ENCODE measurements at regions not wholly inside any gene's neighbourhood (a gene's known extent, or its start where the extent isn't known, plus 50 kb on each side); places are given as distances from the start of the nearest gene placed in this dataset.
A peak's percentile ranks its signal among the peaks of the same experiment; 100 is the strongest.

DNA sequence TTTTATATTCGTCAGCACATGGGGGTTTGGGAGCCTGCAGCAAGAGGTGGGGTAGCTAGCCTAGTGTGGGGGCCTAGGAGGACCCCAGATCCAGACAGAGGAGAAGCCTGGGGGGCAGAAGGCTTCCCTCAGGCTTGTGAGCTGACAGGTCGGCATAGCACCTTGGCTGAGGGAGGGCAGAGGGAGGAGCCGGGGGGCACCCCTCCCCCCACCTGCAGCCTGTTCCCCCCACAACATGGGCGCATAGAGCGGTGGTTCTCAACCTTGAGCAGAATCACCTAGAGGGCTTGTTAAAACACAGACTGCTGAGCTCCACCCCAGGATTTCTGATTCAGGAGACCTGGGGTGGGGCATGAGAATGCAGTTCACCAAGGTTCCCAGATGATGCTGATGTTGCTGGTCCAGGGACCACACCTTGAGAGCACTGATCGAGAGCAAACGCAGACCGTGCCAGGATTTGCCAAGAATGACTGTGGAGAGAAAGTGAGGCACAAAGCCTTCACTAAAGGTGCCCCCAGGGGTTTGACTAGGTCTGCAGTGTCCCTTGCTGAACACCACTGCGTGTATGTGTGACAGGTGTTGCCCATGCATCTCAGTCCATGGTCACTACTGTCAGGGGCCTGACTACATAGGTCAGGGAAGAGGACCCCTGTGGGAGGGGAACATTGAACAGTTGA is 163.3 kb downstream of the MACROH2A1 start:
- DNase-seq (ENCODE audit: low spot score) = no peak

DNA sequence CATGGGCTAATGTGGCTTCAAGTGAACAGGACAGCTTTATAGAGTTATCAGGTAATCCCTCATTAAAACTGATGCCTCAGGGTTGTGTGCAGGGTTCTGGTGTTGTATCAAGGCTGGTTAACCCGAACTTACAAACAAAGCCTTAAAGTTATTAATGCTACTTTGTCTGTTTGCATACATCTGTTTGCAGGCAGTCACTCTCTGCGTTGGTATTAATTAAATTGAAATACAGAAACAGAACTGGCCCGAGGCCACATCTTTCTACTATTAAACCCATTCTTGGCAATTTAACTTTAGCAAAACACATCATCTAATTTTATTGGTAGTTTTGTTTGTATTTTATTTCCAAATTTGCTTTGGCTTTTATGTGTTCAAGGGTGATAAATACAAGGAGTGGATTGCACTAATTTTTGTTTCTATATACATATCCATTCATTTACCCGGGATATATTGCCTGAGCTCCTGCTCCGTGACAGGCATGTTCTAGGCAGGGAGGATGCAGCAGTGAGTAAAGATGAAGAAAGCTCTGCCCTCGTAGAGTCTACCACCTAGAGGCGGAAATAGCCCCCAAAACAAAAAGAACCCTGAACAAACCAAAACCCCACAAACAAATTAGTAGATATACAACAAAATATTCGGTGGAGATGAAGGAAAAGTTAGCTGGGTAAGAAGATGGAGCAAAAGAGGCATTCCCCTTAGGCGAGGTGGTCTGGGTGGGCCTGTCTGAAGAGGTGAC is 164.2 kb downstream of the MACROH2A1 start:
- no peak for DNase-seq (ENCODE audit: low spot score)

- no peak for DNase-seq (ENCODE audit: low spot score)
These were observed 164.8 kb downstream of the MACROH2A1 start for GRCh38 chr5:135234242-135234641.

- no peak for DNase-seq (ENCODE audit: low spot score)
These were observed 165.6 kb downstream of the MACROH2A1 start for GRCh38 chr5:135233477-135233876.

DNA sequence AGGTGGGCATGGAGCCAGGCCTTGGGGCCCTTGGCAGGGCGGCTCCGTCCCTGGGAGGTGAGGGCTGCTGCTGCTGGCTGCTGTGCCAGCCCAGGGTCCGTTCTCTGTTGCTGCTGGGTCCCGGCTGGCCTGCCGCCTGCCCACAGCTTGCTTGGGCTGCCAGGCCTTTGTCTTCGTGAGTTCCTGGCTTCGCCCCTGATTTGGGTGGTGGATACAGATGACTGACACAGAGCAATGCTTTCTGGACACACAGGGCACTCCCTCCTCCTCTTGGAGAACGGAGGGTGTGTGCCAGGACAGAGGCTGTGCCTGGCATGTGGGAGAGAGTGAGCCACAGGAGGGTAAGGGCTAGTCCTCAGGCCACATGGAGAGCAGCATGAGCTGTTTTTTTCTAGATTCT is 166.1 kb downstream of the MACROH2A1 start:
- DNase-seq (ENCODE audit: low spot score) = no peak

DNA sequence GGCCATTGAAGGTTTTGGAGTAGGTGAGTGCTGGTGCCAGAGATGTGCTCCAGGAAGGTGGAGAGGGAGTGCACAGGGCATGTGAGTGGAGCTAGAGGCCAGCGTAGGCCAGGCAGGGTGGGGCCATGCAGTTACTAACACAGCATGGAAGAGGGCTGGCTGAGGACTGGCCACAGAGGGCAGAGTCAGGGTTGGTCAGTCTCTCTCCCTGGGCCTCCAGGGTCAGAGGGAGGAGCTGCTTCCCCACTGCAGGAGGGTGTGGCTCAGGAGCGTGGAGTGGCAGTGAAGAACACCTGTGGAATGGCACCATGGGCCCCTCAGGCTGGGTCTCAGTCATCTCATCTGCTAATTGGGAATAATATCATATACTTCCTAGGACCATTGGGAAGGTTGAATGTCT is 167.7 kb downstream of the MACROH2A1 start:
- no peak for DNase-seq (ENCODE audit: low spot score)

DNA sequence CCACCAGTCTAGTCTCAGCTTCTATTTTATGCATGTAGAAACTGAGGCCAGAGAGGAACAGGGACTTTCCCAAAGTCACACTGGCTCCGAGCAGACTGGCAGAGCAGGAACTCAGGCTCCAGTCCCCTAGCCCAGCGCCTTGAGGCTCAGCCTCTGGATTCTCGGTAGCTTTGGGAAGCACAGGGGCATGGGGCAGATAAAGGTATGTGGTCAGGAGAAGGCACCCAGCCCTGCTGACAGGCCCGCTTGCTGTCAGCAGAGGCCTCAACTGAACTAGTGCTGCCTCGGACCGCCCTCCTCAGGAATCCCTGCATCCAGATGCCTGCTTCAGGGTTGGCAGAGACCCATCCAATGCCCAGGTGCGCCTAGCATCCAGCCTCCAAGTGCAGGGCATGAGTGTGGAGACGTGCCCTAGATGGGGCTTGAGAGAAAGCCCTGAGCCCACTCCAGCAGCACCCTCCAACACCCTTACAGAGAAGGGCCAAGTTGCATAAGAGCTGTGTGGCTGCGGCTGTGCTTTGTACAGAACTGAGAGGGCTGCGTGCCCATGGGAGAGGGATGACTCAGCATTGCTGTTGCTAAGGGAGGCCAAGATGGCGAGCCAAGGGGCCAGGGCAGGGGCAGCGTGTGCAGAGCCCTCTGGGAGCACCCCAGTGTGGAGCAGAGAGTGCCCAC is 168.6 kb downstream of the MACROH2A1 start:
- DNase-seq (ENCODE audit: low spot score) = peak; percentile 77

GRCh38 chr5:135229679-135230132 is 169.3 kb downstream of the MACROH2A1 start:
- no peak for DNase-seq (ENCODE audit: low spot score)

GRCh38 chr5:135229122-135229521 is 169.9 kb downstream of the MACROH2A1 start:
- DNase-seq (ENCODE audit: low spot score) = no peak

DNA sequence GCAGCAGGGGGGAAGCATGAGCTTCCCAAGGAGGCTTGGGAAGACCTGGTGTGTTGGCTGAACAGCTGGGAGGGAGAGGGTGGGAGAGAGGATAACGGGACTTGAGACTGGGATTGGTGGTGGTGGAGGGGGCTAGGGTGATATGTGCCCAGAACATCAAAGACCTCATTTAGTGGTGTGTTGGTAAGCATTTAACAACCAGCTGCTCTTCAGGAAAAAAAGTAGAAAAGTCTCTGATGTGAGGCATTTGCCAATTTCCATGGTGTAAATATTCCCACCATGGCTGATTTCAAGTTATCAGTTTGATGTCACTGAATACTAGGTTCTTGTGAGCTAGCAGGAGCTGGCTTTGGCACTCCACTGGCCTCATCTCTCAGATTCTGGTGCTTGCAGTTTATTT is 170.8 kb downstream of the MACROH2A1 start:
- no peak for DNase-seq (ENCODE audit: low spot score)

DNA sequence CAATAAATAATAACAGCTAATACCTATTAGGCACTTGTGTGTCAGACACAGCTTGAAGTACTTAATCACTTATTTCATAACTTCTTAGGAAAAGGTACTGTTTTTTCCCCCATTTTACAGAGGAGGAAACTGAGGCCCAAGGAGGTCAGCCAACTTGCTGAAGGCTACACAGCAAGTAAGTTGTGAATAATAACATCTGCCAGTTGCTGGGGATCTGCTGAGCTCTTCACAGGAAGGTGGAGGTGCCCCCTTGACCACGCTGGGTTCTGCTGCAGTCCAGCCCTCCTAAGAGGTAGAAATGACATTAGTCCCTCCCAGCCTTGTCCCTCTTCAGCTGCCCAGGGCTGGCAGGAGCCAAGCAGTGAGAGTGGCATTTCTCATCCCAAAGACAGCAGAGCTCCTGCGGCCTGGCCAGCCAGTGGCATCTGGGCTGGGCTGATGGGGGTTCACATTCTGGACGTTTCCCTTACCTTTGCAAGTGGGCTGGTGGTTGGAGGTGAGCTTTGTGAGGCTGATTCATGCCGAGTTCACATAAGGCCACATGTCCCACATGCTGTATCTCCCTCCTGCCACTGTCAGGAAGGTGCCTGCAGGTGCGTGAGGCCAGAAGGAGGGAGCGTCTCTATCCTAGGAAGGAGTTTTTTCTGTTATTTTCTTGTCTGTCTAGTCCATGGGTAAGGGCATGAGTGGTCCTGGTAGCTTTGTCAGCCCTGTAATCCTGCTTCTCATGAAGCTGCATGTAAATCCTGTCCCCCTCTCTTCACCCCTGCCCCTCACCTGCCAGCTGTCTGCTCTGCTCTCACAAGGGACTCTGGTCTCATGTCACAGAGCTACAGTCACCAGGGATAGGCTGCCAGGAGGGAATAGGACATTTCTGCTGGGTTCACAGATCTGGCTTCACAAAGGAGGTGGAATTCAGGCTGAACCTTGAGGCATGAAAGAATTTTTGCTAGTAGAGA is 171.7 kb downstream of the MACROH2A1 start:
- no peak for DNase-seq (ENCODE audit: low spot score)

GRCh38 chr5:135225856-135226560 is 173.0 kb downstream of the MACROH2A1 start:
- no peak for DNase-seq (ENCODE audit: low spot score)

DNA sequence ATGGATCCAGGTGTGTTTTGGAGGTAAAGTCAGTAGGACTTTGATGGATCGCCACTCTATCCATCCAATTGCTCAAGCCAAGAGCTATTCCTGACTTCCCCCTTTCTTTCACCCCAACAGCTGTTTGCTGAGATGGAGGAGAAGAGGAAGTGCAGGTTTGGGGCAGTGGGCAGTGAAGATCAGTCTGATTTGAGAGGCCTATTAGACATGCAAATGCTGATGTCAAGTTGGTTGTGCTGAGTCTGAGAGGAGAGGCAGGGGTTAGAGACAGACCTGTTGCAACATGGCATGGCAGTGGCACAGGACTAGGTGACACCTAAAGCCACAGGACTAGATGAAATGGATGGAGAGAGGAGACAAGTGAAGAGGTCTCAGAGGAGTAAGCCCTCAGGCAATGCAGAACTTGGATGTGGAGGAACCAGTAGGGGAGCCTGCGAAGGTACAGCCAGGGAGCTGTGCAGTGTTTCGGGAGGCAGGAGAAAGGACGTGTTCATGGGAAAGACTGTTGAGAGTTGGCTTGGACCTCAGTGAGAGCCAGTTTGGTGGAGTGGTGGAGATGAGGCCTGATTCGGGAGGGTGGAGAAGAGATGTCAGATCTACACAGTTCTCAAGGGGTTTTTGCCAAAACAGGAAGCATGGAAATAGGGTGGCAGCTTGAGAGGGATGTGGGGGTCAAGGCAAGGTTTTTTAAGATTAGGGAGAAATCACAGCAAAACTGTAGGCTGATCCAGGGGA is 175.0 kb downstream of the MACROH2A1 start:
- no peak for DNase-seq (ENCODE audit: low spot score)

GRCh38 chr5:135223404-135223803 is 175.6 kb downstream of the MACROH2A1 start:
- DNase-seq (ENCODE audit: low spot score) = no peak

DNA sequence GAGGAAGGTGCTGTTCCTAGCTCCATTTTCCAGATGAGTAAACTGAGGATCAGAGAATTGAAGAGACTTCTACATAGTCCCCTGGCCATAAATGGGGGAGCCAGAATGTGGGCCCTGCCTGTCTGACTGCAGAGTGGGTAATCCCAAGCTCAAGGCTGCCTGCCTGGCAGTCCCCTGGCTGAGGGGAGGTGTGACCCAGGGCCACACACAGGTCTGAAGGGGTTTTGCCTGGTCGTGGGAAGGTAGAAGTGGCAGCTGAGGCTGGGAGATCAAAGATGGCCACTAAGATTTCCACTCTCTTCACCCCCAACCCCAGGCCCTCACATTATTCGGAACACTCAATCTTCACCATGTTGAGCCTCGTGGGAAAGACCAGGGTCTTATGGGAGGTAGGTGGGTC is 176.3 kb downstream of the MACROH2A1 start:
- no peak for DNase-seq (ENCODE audit: low spot score)

- no peak for DNase-seq (ENCODE audit: low spot score)
These were observed 176.8 kb downstream of the MACROH2A1 start for GRCh38 chr5:135222171-135222681.

DNA sequence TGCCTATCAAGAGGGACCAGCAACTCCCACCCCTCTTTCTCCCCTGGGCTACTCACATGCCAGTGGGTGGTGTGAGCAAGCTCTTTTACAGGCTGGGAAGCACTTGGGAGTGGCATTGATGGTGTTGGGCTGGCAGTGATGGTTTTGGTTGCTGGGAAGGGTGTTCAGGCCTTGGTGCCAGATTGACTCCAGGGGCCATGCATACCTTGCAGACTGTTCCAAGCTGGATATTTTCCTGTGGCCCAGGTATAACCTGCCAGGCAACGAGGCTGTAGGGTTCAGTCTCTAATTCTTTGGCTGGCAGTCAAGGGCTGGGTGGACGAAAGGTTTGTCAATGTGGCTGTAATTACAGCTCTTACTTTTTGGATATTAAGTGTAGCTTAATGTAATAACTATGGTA is 177.3 kb downstream of the MACROH2A1 start:
- DNase-seq (ENCODE audit: low spot score) = no peak

DNA sequence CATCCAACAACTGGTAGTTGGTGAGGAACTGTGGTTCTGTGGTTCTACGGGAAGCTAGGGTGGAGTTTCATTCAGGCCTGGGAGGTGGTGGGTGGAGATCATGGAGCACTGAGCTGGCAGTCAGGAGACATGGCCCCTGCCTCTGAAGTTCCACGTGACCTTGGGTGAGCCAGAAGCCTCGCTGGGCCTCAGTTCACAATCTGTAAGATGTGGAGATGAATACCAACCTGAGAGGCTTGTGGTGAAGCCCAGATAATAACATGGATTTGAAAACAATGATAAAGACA is 177.9 kb downstream of the MACROH2A1 start:
- DNase-seq (ENCODE audit: low spot score) = no peak

DNA sequence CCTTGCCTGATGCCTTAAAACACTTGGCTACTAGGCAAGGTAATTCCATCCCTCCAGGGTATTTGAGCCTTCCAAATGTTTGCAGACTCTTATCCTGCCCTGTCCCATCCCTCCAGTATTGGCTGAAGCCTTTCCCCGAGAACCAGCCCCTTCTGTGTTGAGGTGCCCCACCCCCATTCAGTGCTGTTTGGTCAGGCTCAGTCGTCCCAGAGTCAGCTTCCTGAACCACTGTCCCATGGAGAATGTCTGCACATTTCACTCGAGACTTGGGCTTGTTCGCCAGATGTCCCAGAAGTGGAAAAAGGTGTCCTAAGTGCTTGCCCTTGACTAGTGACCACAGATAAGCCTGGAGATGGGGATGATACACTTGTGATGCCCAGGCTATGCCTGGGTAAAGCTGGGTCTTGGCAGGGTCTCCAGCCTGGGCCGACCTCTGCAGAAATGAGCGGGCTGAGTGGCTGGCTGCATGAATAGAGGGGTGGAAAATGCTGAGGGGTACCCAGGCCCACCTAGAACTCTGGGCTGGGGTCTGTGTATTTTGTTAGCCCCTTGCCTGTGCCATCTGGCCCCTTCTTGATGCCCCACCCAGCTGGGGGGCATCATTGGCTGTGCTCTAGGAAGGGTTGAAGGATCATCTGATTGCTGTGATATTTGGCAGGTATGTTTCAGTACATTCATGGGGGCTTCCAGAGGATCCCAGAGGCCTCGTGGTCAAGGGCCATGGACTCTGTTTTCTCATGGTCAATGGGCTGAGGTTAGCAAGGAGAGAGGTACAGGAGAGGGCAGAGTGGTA is 178.4 kb downstream of the MACROH2A1 start:
- DNase-seq (ENCODE audit: low spot score) = no peak
